KOPT-K1 (cell line): ENCODE measurements at regions not wholly inside any gene's neighbourhood (a gene's known extent, or its start where the extent isn't known, plus 50 kb on each side); places are given as distances from the start of the nearest gene placed in this dataset.
A peak's percentile ranks its signal among the peaks of the same experiment; 100 is the strongest.
"Not testable (repeated sequence)": the region's sequence is repeated elsewhere in the genome, so short reads cannot be mapped to it uniquely, and the experiment has no call there.

Experiments
- H3K27ac ChIP-seq: fragments of 200-600 bp; sonication (generic); 2 replicates; pipeline ENCODE4 v1.5.1; 2016; ENCODE audit warnings: antibody characterized with exemption, mild to moderate bottlenecking, low read depth, low read length; ENCODE audit not compliant: poor library complexity, severe bottlenecking
- H3K36me3 ChIP-seq: fragments of 200-600 bp; sonication (generic); 2 replicates; pipeline ENCODE4 v1.5.1; 2017; ENCODE audit warnings: antibody characterized with exemption, mild to moderate bottlenecking, low read length, moderate library complexity; ENCODE audit not compliant: insufficient read depth
- H3K9me3 ChIP-seq: fragments of 200-600 bp; sonication (generic); 2 replicates; pipeline ENCODE4 v1.5.1; 2017; ENCODE audit warnings: antibody characterized with exemption, low read length, mild to moderate bottlenecking; ENCODE audit not compliant: insufficient read depth, poor library complexity, severe bottlenecking

GRCh38 chr10:43842496-43842895 lies 193.8 kb upstream of the ZNF32 start:
- H3K36me3 ChIP-seq = no peaks in the 10 kb centered on the region
- no peaks in the 10 kb centered on the region for H3K9me3 ChIP-seq
- no peak overlapping the region for H3K27ac ChIP-seq

GRCh38 chr10:43842072-43842471 lies 193.4 kb upstream of the ZNF32 start:
- no peaks in the 10 kb centered on the region for H3K9me3 ChIP-seq
- H3K36me3 ChIP-seq = no peaks in the 10 kb centered on the region
- no peak overlapping the region for H3K27ac ChIP-seq

DNA sequence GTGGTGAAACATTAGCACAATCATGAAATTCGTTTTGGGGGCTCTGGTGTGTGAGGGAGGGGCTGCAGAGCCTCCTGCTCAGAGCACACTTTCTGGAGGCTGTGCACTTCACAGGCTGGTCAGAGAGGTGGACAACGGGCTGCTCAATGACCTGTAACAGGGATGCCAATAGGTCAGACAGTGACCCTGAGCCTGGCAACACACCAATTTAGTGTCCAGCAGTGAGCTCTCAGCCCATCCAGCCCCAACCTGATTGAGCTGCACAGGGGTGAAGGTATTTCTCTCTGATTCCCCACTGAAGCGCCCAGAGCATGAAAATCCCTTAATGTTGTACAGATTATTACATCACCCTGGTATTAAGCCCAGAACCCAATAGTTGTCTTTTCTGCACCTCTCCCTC lies 191.3 kb upstream of the ZNF32 start:
- Histone ChIP-seq H3K36me3 (no peaks in the 10 kb centered on the region), H3K27ac (no peak overlapping the region), H3K9me3 (no peaks in the 10 kb centered on the region)

DNA sequence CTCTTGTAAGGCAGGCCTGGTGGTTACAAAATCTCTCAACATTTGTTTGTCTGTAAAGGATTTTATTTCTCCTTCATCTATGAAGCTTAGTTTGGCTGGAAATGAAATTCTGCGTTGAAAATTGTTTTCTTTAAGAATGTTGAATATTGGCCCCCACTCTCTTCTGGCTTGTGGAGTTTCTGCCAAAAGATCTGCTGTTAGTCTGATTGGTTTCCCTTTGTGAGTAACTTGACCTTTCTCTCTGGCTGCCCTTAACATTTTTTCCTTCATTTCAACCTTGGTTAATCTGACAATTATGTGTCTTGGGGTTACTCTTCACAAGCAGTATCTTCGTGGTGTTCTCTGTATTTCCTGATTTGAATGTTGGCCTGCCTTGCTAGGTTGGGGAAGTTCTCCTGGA lies 186.1 kb upstream of the ZNF32 start:
- not testable (repeated sequence) for H3K27ac ChIP-seq, H3K36me3 ChIP-seq, H3K9me3 ChIP-seq

DNA sequence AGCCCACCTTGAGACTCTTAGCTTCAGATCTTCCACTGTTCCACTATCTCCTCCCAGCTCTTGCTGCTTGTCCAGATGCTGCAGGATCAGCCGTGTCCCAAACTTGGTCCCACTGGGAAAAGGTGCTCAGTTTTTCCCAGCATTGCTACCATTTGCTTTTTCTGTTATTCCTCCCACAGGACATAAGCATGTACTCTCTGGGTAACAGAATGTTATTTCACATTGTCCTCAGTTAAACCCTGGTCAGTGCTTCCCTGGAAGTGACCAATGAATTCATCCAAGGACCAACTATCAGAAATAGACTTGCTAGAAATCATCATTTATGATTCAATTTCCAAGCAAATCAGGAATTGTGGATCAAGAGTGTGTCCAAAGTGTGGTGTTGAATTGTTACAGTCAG lies 179.2 kb upstream of the ZNF32 start:
- Histone ChIP-seq H3K9me3 (no peaks in the 10 kb centered on the region), H3K27ac (no peak overlapping the region), H3K36me3 (no peaks in the 10 kb centered on the region)

- Histone ChIP-seq H3K27ac (no peak overlapping the region), H3K36me3 (no peaks in the 10 kb centered on the region), H3K9me3 (no peaks in the 10 kb centered on the region)
These were observed 177.3 kb upstream of the ZNF32 start for GRCh38 chr10:43825984-43826383.

- H3K9me3 ChIP-seq = no peaks in the 10 kb centered on the region
- no peaks in the 10 kb centered on the region for H3K36me3 ChIP-seq
- no peak overlapping the region for H3K27ac ChIP-seq
These were observed 176.7 kb upstream of the ZNF32 start for GRCh38 chr10:43825421-43825820.

- H3K36me3 ChIP-seq = no peaks in the 10 kb centered on the region
- no peaks in the 10 kb centered on the region for H3K9me3 ChIP-seq
- no peak overlapping the region for H3K27ac ChIP-seq
These were observed 176.3 kb upstream of the ZNF32 start for GRCh38 chr10:43824934-43825333.

DNA sequence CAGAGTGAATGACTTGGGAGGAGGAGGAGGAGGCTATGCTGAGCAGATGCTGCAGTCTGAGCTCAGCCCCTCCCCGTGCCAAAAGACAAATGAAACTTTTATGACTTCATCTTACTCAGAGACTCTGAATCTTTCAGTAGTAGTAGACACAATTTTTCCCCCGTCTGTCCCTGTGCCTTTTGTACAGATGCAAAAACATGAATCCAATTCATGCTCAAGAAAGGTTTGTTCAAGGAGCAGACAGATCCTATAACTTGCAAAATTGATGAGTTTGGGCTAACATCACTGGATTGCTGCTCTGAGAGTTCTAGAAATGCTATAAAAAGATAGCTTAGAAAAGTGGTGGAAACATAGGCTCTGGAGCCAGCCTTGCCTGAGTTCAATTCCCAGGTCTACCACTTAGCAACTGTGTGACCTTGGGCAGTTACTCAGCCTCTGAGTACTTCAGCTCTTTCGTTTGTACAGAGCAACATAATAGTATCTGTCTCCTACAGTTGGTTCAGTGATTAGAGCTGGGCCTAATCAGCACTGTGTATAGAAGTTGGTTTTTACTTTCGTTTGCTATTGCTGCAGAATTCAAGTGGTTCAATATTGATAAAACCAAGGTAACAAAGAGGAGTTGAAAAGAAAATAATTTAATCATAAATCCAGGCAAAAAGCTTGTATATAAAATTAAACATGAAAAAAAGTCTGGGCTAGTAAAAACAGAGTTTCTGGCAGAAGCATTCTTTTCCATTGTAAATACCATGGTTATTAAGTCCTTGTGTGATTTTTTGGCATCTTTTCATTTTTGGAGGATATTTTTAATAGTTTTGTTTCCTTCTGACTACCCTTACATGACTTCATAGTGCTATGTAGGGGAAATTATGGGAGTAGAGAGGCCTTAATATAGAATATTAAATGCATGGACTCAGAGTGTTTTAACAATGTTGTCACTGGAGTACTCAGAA lies 174.2 kb upstream of the ZNF32 start:
- Histone ChIP-seq H3K27ac (peak overlapping the region; percentile 51), H3K36me3 (no peaks in the 10 kb centered on the region), H3K9me3 (no peaks in the 10 kb centered on the region)

DNA sequence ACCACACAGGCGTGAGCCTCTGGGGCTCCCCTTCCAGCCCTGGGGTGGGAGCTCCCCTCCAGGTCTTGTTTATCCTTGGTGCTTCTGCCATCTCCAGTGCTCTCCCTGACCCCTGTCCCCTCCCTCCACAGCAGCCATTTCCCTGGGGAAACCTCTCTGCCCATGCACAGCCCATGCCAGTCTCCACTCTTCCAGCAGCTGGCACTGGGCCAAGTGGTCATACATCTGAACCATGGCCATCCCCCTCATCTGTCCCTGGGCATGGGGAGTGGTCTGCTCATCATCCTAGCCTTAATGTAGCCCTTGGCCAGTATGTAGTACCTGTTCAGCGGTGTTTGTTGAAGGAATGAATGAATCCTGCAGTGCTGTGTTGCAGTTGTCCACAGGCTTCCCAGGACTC lies 172.4 kb upstream of the ZNF32 start:
- H3K9me3 ChIP-seq = no peaks in the 10 kb centered on the region
- H3K36me3 ChIP-seq = no peaks in the 10 kb centered on the region
- no peak overlapping the region for H3K27ac ChIP-seq

GRCh38 chr10:43820663-43821062 lies 172.0 kb upstream of the ZNF32 start:
- Histone ChIP-seq H3K36me3 (no peaks in the 10 kb centered on the region), H3K9me3 (no peaks in the 10 kb centered on the region), H3K27ac (no peak overlapping the region)

DNA sequence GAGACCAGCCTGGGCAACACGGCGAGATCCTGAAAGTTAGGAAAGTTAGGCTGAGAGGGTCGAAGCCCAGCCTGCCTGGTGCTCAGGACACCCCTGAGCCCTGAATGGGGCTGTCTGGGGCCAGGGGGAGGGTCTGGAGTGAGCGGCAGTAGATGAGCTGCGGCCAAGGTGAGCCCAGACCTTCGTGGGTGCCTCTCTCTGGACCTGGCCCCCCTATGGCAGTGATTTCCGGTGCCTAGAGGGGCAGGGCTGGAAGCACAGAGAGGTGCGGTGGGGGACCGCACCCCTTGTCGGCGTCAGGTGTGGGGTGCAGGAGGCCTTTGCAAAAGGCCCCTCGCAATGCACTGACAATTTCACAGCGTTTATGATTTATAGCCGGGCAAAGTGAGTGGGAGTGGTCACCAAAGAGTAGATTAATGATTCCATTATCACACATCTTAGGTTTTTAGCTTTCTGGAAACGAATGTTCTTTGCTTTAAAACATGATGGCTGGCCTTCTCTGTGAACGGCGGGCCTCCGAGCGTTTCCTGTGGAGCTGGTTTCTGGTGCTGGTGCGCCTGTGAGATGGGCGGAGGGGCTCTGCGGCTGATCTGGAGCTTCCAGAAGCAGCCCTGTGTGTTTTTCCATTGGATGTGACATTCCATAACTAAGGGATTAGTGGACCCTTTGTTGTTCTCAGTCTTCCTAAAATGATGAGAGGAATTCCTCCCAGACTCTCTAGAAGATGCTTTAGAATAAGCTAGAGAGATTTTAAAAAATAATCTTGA lies 171.0 kb upstream of the ZNF32 start:
- H3K9me3 ChIP-seq = no peaks in the 10 kb centered on the region
- no peaks in the 10 kb centered on the region for H3K36me3 ChIP-seq
- H3K27ac ChIP-seq = no peak overlapping the region

GRCh38 chr10:43818687-43819086 lies 170.0 kb upstream of the ZNF32 start:
- no peaks in the 10 kb centered on the region for H3K9me3 ChIP-seq
- H3K36me3 ChIP-seq = no peaks in the 10 kb centered on the region

DNA sequence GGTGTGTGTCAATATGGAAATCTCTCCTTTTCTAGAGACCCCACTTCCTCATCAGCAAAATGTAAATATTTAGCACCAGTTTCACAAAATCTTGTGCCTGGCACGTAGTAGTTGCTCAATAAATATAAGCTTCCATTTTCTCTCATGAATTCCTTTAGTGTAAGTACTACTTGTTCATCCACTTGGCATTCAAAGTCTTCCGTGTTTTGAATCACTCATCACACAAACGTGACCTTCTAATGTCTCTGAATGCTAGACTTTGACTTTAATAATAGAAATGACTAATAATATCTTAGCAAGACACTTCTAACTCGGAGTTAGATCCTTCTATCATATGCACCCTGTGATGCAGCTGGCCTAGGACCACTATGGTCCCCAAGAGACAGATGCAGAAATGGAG lies 168.7 kb upstream of the ZNF32 start:
- peak overlapping the region; percentile 89 for H3K27ac ChIP-seq
- no peaks in the 10 kb centered on the region for H3K36me3 ChIP-seq
- H3K9me3 ChIP-seq = no peaks in the 10 kb centered on the region

More at GRCh38 chr10:43818687-43819086, 170.0 kb upstream of the ZNF32 start:
- peak overlapping the region; percentile 89 for H3K27ac ChIP-seq
